MM.1S (cell line): ENCODE measurements at regions not wholly inside any gene's neighbourhood (a gene's known extent, or its start where the extent isn't known, plus 50 kb on each side); places are given as distances from the start of the nearest gene placed in this dataset.
A peak's percentile ranks its signal among the peaks of the same experiment; 100 is the strongest.
"Not testable (repeated sequence)": the region's sequence is repeated elsewhere in the genome, so short reads cannot be mapped to it uniquely, and the experiment has no call there.

Experiments
- DNase-seq: peaks from one replicate; pipeline ENCODE4 v3.0.0-alpha.2; 2015
- H2AFZ ChIP-seq: fragments of 300-600 bp; sonication (generic); 2 replicates; pipeline ENCODE4 v1.6.0; 2016; ENCODE audit warnings: antibody characterized with exemption, low read length
- H3F3A ChIP-seq: fragments of 300-600 bp; sonication (generic); 2 replicates; pipeline ENCODE4 v1.6.1; 2016; ENCODE audit warnings: mild to moderate bottlenecking, antibody characterized with exemption, low read length, moderate library complexity, mixed read lengths; ENCODE audit not compliant: insufficient read depth
- H3K27ac ChIP-seq: fragments of 300-600 bp; sonication (generic); 2 replicates; pipeline ENCODE4 v1.5.1; 2016; ENCODE audit warnings: mild to moderate bottlenecking, low read length
- H3K27me3 ChIP-seq: fragments of 300-600 bp; sonication (generic); replicated peaks from 2 replicates; pipeline ENCODE4 v1.6.0; 2016; ENCODE audit warnings: low read length; ENCODE audit not compliant: insufficient read depth
- H3K36me3 ChIP-seq: fragments of 300-600 bp; sonication (generic); replicated peaks from 2 replicates; pipeline ENCODE4 v1.6.1; 2016; ENCODE audit warnings: mild to moderate bottlenecking, low read length, mixed read lengths; ENCODE audit not compliant: insufficient read depth
- H3K4me1 ChIP-seq: fragments of 300-600 bp; sonication (generic); 2 replicates; pipeline ENCODE4 v1.6.1; 2016; ENCODE audit warnings: low read length, mixed read lengths
- H3K4me2 ChIP-seq: fragments of 300-600 bp; sonication (generic); 2 replicates; pipeline ENCODE4 v1.6.0; 2016; ENCODE audit warnings: low read depth, low read length
- H3K4me3 ChIP-seq: fragments of 300-600 bp; sonication (generic); 2 replicates; pipeline ENCODE4 v1.5.1; 2016; ENCODE audit warnings: low read length, mixed read lengths
- H3K79me2 ChIP-seq: fragments of 300-600 bp; sonication (generic); 2 replicates; pipeline ENCODE4 v1.6.1; 2016; ENCODE audit warnings: mixed run types, low read length, mixed read lengths
- H3K9ac ChIP-seq: fragments of 300-600 bp; sonication (generic); 2 replicates; pipeline ENCODE4 v1.6.1; 2016; ENCODE audit warnings: low read length, mixed read lengths
- H3K9me2 ChIP-seq: fragments of 300-600 bp; sonication (generic); replicated peaks from 2 replicates; pipeline ENCODE4 v1.6.1; 2016; ENCODE audit warnings: mild to moderate bottlenecking, low read length, mixed read lengths; ENCODE audit not compliant: insufficient read depth
- H3K9me3 ChIP-seq: fragments of 300-600 bp; sonication (generic); replicated peaks from 2 replicates; pipeline ENCODE4 v1.6.1; 2016; ENCODE audit warnings: mild to moderate bottlenecking, low read length, mixed read lengths; ENCODE audit not compliant: insufficient read depth
- H4K20me1 ChIP-seq: fragments of 300-600 bp; sonication (generic); 2 replicates; pipeline ENCODE4 v1.6.1; 2016; ENCODE audit warnings: mild to moderate bottlenecking, low read length, moderate library complexity, mixed read lengths; ENCODE audit not compliant: insufficient read depth
- EZH2 ChIP-seq: fragments of 300-600 bp; sonication (generic); optimal IDR thresholded peaks from 2 replicates; pipeline ENCODE3; 2017; ENCODE audit warnings: low read depth, mild to moderate bottlenecking, antibody characterized with exemption, low read length, mixed read lengths
- EZH2phosphoT487 ChIP-seq: fragments of 300-600 bp; sonication (generic); IDR thresholded peaks from 2 replicates; pipeline ENCODE4 v1.6.1; 2018; ENCODE audit warnings: antibody characterized with exemption, low read length
- TF ChIP-seq, protein P1 (sequence below): fragments of 300-600 bp; sonication (generic); IDR thresholded peaks from 2 replicates; pipeline ENCODE4 v1.5.1; 2016; ENCODE audit warnings: antibody characterized with exemption, low read length, mixed read lengths

DNA sequence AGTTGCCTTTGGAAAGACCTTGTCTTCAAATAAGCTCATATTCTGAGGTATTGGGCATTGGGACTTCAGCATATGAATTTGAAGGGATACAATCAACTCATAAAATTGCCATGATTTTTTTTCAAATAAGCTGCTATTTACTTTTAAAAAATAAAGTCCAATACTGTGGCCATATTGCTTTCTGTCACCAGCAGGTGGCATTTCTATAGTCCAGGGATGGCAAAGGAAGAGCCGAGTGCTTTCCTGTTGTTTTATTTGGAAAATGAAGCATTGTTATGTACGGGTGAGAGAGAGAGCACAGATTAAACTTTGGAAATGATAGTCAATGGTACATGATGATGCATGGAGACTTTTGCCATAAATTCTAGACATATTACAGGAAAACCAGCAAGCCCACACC is 104.1 kb upstream of the DPP6 start:
- Histone ChIP-seq H2AFZ (no peak overlapping the region), H3K79me2 (no peaks in the 10 kb centered on the region), H3K4me2 (no peak overlapping the region), H4K20me1 (no peaks in the 10 kb centered on the region), H3K4me1 (no peaks in the 10 kb centered on the region), H3K36me3 (no peaks in the 10 kb centered on the region), H3K9me2 (no peaks in the 10 kb centered on the region), H3K9ac (no peak overlapping the region), H3F3A (no peaks in the 10 kb centered on the region), H3K9me3 (no peaks in the 10 kb centered on the region), H3K27ac (no peak overlapping the region), H3K4me3 (no peak overlapping the region), H3K27me3 (no peaks in the 10 kb centered on the region)
- TF ChIP-seq EZH2: no peak
- TF ChIP-seq, protein P1, sequence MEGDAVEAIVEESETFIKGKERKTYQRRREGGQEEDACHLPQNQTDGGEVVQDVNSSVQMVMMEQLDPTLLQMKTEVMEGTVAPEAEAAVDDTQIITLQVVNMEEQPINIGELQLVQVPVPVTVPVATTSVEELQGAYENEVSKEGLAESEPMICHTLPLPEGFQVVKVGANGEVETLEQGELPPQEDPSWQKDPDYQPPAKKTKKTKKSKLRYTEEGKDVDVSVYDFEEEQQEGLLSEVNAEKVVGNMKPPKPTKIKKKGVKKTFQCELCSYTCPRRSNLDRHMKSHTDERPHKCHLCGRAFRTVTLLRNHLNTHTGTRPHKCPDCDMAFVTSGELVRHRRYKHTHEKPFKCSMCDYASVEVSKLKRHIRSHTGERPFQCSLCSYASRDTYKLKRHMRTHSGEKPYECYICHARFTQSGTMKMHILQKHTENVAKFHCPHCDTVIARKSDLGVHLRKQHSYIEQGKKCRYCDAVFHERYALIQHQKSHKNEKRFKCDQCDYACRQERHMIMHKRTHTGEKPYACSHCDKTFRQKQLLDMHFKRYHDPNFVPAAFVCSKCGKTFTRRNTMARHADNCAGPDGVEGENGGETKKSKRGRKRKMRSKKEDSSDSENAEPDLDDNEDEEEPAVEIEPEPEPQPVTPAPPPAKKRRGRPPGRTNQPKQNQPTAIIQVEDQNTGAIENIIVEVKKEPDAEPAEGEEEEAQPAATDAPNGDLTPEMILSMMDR: 0 out of 2 replicates have a peak, but pooled peaks have one; percentile 5
- DNase-seq: no peak

DNA sequence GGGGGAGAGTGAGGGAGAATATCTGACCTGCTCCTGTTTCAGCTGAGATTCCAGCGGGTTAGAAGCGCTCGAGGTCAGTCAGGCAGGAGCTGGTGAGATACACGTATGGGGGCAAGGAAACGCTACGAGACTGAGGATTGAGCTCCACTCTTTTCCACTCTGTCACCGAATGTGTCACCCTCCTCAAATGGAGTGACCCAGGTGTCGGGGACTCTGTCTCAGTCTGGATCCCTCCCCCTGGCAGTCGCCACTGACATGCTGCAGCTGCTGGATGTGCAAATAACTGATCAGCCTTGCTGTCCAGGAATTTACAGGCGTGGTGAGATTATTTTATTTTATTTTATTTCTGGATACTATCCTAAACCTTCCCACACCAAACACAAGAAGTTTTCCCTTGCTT is 100.9 kb upstream of the DPP6 start:
- no peak overlapping the region for H3K4me2 ChIP-seq
- H3K9me2 ChIP-seq: no peaks in the 10 kb centered on the region
- H3K79me2 ChIP-seq: no peaks in the 10 kb centered on the region
- no peaks in the 10 kb centered on the region for H3K27me3 ChIP-seq
- no peaks in the 10 kb centered on the region for H3K36me3 ChIP-seq
- no peak for TF ChIP-seq EZH2
- TF ChIP-seq, protein P1: no peak
- no peak for TF ChIP-seq EZH2phosphoT487
- no peak overlapping the region for H3K27ac ChIP-seq
- H3F3A ChIP-seq: no peaks in the 10 kb centered on the region
- no peak overlapping the region for H3K4me3 ChIP-seq
- H3K9me3 ChIP-seq: no peaks in the 10 kb centered on the region
- DNase-seq: no peak
- H3K4me1 ChIP-seq: no peaks in the 10 kb centered on the region
- no peaks in the 10 kb centered on the region for H4K20me1 ChIP-seq
- no peak overlapping the region for H2AFZ ChIP-seq
- no peak overlapping the region for H3K9ac ChIP-seq

DNA sequence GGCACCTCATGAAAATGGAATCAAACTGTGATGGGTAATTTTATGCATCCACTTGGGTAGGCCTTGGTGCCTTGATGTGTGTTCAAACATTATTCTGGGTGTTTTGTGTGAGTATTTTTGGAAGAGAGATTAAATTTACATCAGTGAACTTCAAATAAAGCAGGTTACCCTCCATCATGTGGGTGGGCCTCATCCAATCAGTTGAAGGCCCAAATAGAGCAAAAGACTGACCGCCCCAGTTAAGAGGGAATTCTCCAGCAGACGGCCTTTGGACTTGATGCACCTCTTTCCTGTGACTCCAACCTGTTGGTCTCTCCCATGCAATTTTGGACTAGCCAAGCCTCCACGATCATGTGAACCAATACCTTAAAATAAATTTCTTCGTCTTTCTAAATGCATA is 97.7 kb upstream of the DPP6 start:
- H3F3A ChIP-seq: no peaks in the 10 kb centered on the region
- no peaks in the 10 kb centered on the region for H3K27me3 ChIP-seq
- no peaks in the 10 kb centered on the region for H3K36me3 ChIP-seq
- H3K4me1 ChIP-seq: no peaks in the 10 kb centered on the region
- H3K9ac ChIP-seq: no peak overlapping the region
- no peaks in the 10 kb centered on the region for H3K9me3 ChIP-seq
- no peak for TF ChIP-seq EZH2
- no peak for TF ChIP-seq EZH2phosphoT487
- TF ChIP-seq, protein P1: no peak
- H2AFZ ChIP-seq: no peak overlapping the region
- DNase-seq: no peak
- H3K4me3 ChIP-seq: no peak overlapping the region
- H4K20me1 ChIP-seq: no peaks in the 10 kb centered on the region
- H3K4me2 ChIP-seq: no peak overlapping the region
- H3K9me2 ChIP-seq: no peaks in the 10 kb centered on the region
- no peak overlapping the region for H3K27ac ChIP-seq
- H3K79me2 ChIP-seq: no peaks in the 10 kb centered on the region

DNA sequence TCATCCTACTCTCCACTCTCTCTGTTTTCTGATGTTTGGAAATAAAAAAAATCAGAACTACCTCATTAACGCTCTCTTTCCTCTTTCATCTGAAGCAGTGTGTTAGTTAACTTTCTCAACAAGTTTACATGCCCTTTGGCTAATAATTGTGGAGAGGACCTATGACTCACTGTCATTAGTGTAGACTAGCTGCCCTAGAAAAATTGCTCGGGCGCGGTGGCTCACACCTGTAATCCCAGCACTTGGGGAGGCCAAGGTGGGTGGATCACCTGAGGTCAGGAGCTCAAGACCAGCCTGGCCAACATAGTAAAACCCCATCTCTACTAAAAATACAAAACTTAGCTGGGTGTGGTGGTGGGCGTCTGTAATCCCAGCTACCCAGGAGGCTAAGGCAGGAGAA is 94.5 kb upstream of the DPP6 start:
- not testable (repeated sequence) for H3K79me2 ChIP-seq, H3K9me3 ChIP-seq, H3K9ac ChIP-seq, H4K20me1 ChIP-seq, H2AFZ ChIP-seq, H3K27ac ChIP-seq, H3K4me1 ChIP-seq, H3F3A ChIP-seq, H3K27me3 ChIP-seq, H3K36me3 ChIP-seq, H3K4me3 ChIP-seq, DNase-seq, H3K4me2 ChIP-seq, H3K9me2 ChIP-seq

DNA sequence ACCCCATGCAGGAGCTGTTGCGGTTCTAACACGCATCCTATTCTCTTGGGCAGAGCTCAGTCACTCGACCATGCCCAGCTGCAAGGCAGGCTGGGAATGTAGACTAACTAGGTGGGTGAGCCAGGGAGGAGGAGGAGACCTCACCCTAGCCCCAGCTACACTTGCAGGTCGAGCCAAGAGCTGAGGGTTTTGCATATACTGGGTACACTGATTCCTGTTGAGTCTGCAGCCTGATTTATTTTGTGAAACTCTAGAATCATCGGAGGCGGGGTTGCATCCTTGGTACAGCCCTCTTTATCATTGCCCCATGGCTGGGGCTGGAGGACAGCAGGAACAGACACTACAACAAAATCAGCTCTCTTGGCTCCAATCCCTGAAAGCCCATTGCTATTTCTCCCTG is 93.8 kb upstream of the DPP6 start:
- H2AFZ ChIP-seq, H3F3A ChIP-seq, H3K27me3 ChIP-seq, H3K4me1 ChIP-seq, H4K20me1 ChIP-seq, DNase-seq, H3K36me3 ChIP-seq, H3K4me3 ChIP-seq, H3K9me3 ChIP-seq, H3K9ac ChIP-seq, H3K4me2 ChIP-seq, H3K27ac ChIP-seq, H3K9me2 ChIP-seq, H3K79me2 ChIP-seq: not testable (repeated sequence)

DNA sequence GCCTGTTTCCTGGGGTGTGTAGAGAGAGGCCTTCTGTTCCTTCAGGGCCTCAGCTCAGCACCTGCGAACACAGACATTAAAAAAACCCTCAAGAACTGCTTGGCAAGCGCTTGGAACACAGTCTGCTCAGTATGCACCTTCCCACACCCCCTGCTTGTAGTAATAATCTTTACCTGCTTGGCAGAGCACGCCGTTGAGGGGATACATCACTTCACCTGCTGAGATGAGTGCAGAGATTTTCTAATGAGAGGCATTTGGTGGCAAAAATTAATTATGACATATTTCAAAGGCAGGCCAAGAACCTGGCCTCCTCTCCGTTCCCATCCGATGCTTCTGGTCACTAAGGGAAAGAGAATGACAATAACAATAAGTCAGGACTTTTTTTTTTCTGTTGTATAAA is 93.4 kb upstream of the DPP6 start:
- not testable (repeated sequence) for H3K36me3 ChIP-seq, H3K9me3 ChIP-seq, H3K4me1 ChIP-seq, H3K9ac ChIP-seq, H2AFZ ChIP-seq, H3F3A ChIP-seq, H3K9me2 ChIP-seq, H3K79me2 ChIP-seq, DNase-seq, H3K4me2 ChIP-seq, H4K20me1 ChIP-seq, H3K27me3 ChIP-seq, H3K4me3 ChIP-seq, H3K27ac ChIP-seq
